ENCODE measurements at regions not wholly inside any gene's neighbourhood (a gene's known extent, or its start where the extent isn't known, plus 50 kb on each side); places are given as distances from the start of the nearest gene placed in this dataset.

DNA sequence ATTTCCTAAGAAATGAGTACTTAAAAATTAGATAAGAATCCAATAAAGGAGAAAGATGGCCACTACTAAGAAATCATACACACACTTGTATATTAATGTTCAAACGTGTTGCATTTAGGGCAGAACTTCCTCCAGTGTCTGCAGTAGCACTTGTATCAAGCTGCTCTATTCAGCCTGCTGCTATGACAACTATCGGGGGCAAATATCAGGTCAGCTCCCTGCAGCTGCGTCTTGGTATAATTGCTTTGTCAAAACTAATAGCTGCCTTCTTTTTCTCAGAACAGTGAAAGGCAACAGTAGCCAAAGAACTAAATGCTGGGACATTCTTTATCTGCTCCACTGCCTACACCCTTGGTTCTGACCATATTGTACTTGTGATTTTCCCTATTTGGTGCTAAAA, 300.7 kb downstream of the NOL4 start:
- no peak overlapping the region for H3K4me3 ChIP-seq (ENCODE audit: low read length)

GRCh38 chr18:33918571-33918970, 306.1 kb downstream of the NOL4 start:
- Histone ChIP-seq H2AFZ (ENCODE audit: low read depth, low read length) (no peak overlapping the region), H3K4me3 (ENCODE audit: low read length) (no peak overlapping the region), H3K36me3 (ENCODE audit: insufficient read depth, low read length) (no peaks in the 10 kb centered on the region), H3K27me3 (ENCODE audit: insufficient read depth, low read length) (no peaks in the 10 kb centered on the region), H3K9me3 (ENCODE audit: low read length) (no peaks in the 10 kb centered on the region), H3K4me1 (ENCODE audit: insufficient read depth, low read length) (peaks cover 5% of the 10 kb centered on the region)

More for the DNA sequence above, 300.7 kb downstream of the NOL4 start:
- Histone ChIP-seq H2AFZ (ENCODE audit: low read depth, low read length) (no peak overlapping the region), H3K36me3 (ENCODE audit: insufficient read depth, low read length) (no peaks in the 10 kb centered on the region), H3K27me3 (ENCODE audit: insufficient read depth, low read length) (no peaks in the 10 kb centered on the region), H3K9me3 (ENCODE audit: low read length) (no peaks in the 10 kb centered on the region), H3K4me1 (ENCODE audit: insufficient read depth, low read length) (peaks cover 16% of the 10 kb centered on the region)

GRCh38 chr18:33916200-33916599, 308.5 kb downstream of the NOL4 start:
- Histone ChIP-seq H2AFZ (ENCODE audit: low read depth, low read length) (no peak overlapping the region), H3K36me3 (ENCODE audit: insufficient read depth, low read length) (no peaks in the 10 kb centered on the region), H3K27me3 (ENCODE audit: insufficient read depth, low read length) (no peaks in the 10 kb centered on the region), H3K4me1 (ENCODE audit: insufficient read depth, low read length) (no peaks in the 10 kb centered on the region), H3K9me3 (ENCODE audit: low read length) (no peaks in the 10 kb centered on the region), H3K4me3 (ENCODE audit: low read length) (no peak overlapping the region)

- no peaks in the 10 kb centered on the region for H3K4me1 ChIP-seq (ENCODE audit: insufficient read depth, low read length)
- no peak overlapping the region for H3K4me3 ChIP-seq (ENCODE audit: low read length)
- H2AFZ ChIP-seq (ENCODE audit: low read depth, low read length) = no peak overlapping the region
- H3K9me3 ChIP-seq (ENCODE audit: low read length) = no peaks in the 10 kb centered on the region
- H3K27me3 ChIP-seq (ENCODE audit: insufficient read depth, low read length) = no peaks in the 10 kb centered on the region
- H3K36me3 ChIP-seq (ENCODE audit: insufficient read depth, low read length) = no peaks in the 10 kb centered on the region
These were observed 310.3 kb downstream of the NOL4 start for GRCh38 chr18:33914399-33914798.

DNA sequence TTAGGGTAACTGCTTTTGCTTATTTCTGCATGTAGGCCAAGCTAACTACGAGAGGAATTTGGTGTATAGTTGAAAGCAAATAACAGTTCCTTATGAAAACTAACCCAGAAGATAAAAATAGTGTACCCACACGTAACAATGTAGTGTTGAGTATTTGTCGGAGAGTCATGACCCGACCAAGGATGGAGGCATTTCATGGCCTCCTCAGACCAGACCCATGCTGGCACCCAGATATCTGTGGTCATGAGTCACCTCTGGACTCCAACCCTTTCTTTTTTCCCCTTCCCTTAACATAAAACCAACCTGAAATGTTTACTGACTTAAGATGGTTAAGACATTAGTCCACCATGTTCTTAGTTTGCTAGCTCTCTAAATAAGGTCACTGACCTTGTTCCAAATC, 318.7 kb downstream of the NOL4 start:
- H2AFZ ChIP-seq (ENCODE audit: low read depth, low read length) = no peak overlapping the region
- H3K4me1 ChIP-seq (ENCODE audit: insufficient read depth, low read length) = no peaks in the 10 kb centered on the region
- no peaks in the 10 kb centered on the region for H3K36me3 ChIP-seq (ENCODE audit: insufficient read depth, low read length)
- no peak overlapping the region for H3K4me3 ChIP-seq (ENCODE audit: low read length)
- H3K9me3 ChIP-seq (ENCODE audit: low read length) = no peaks in the 10 kb centered on the region
- no peaks in the 10 kb centered on the region for H3K27me3 ChIP-seq (ENCODE audit: insufficient read depth, low read length)

GRCh38 chr18:33901894-33902512, 322.7 kb downstream of the NOL4 start:
- H3K36me3 ChIP-seq (ENCODE audit: insufficient read depth, low read length) = no peaks in the 10 kb centered on the region
- H3K9me3 ChIP-seq (ENCODE audit: low read length) = no peaks in the 10 kb centered on the region
- H3K27me3 ChIP-seq (ENCODE audit: insufficient read depth, low read length) = no peaks in the 10 kb centered on the region
- H3K4me1 ChIP-seq (ENCODE audit: insufficient read depth, low read length) = no peaks in the 10 kb centered on the region
- no peak overlapping the region for H3K4me3 ChIP-seq (ENCODE audit: low read length)
- H2AFZ ChIP-seq (ENCODE audit: low read depth, low read length) = no peak overlapping the region

GRCh38 chr18:33900638-33901037, 322.6 kb downstream of the ASXL3 start:
- no peak overlapping the region for H3K4me3 ChIP-seq (ENCODE audit: low read length)
- H3K27me3 ChIP-seq (ENCODE audit: insufficient read depth, low read length) = no peaks in the 10 kb centered on the region
- H3K4me1 ChIP-seq (ENCODE audit: insufficient read depth, low read length) = no peaks in the 10 kb centered on the region
- H2AFZ ChIP-seq (ENCODE audit: low read depth, low read length) = no peak overlapping the region
- no peaks in the 10 kb centered on the region for H3K36me3 ChIP-seq (ENCODE audit: insufficient read depth, low read length)
- H3K9me3 ChIP-seq (ENCODE audit: low read length) = no peaks in the 10 kb centered on the region

GRCh38 chr18:33898427-33898826, 320.4 kb downstream of the ASXL3 start:
- Histone ChIP-seq H3K27me3 (ENCODE audit: insufficient read depth, low read length) (no peaks in the 10 kb centered on the region), H2AFZ (ENCODE audit: low read depth, low read length) (no peak overlapping the region), H3K9me3 (ENCODE audit: low read length) (no peaks in the 10 kb centered on the region), H3K4me3 (ENCODE audit: low read length) (no peak overlapping the region), H3K36me3 (ENCODE audit: insufficient read depth, low read length) (no peaks in the 10 kb centered on the region), H3K4me1 (ENCODE audit: insufficient read depth, low read length) (no peaks in the 10 kb centered on the region)

DNA sequence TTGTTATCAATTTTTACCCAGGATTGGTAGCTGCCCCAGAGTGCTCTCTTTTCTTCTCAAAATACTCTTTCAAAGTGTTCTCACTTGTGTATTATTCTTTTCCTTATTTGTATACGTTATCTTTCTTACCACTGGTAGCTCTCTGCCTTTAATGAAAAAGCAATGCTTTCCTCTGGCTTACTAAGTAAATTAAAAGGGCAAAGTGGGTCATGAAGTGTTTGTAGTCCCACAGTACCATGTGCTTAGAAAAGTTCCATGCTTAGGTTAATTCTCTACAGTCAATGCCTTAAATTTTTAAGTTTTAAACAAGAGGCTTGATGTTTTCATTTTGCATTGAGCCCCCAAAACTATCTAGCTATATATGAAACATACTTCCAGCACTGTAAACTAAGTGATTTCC, 300.2 kb downstream of the ASXL3 start:
- Histone ChIP-seq H3K9me3 (ENCODE audit: low read length) (no peaks in the 10 kb centered on the region), H3K27me3 (ENCODE audit: insufficient read depth, low read length) (no peaks in the 10 kb centered on the region), H3K36me3 (ENCODE audit: insufficient read depth, low read length) (no peaks in the 10 kb centered on the region), H3K4me3 (ENCODE audit: low read length) (no peak overlapping the region), H3K4me1 (ENCODE audit: insufficient read depth, low read length) (peaks cover 7% of the 10 kb centered on the region), H2AFZ (ENCODE audit: low read depth, low read length) (no peak overlapping the region)

DNA sequence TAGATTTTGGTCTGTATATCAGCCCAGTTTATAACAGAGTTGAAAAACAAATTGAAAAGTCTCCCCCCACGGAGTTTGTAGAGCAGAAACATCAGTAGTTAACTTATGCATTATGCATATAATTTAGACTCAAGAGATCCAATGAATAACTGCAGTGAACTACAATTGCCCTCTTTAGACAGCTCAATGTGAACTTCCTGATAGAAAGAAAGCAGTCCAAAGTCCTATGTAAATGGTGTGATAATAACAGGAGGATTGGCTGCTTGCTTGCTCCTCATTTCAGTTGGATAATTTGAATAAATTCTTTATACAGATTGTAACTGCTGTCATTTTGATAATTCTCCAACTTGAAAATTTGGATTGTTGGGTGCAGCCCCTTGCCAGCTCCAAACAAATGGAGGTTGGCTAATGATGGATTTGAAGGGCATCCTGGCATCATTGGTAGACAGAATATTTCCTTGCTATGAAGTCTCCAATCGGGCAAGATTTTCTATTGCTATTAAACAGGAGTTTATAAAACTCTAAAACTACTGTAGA, 297.1 kb downstream of the ASXL3 start:
- H2AFZ ChIP-seq (ENCODE audit: low read depth, low read length) = no peak overlapping the region
- H3K36me3 ChIP-seq (ENCODE audit: insufficient read depth, low read length) = no peaks in the 10 kb centered on the region
- H3K9me3 ChIP-seq (ENCODE audit: low read length) = no peaks in the 10 kb centered on the region
- H3K4me3 ChIP-seq (ENCODE audit: low read length) = no peak overlapping the region
- peaks cover 11% of the 10 kb centered on the region for H3K4me1 ChIP-seq (ENCODE audit: insufficient read depth, low read length)
- no peaks in the 10 kb centered on the region for H3K27me3 ChIP-seq (ENCODE audit: insufficient read depth, low read length)

DNA sequence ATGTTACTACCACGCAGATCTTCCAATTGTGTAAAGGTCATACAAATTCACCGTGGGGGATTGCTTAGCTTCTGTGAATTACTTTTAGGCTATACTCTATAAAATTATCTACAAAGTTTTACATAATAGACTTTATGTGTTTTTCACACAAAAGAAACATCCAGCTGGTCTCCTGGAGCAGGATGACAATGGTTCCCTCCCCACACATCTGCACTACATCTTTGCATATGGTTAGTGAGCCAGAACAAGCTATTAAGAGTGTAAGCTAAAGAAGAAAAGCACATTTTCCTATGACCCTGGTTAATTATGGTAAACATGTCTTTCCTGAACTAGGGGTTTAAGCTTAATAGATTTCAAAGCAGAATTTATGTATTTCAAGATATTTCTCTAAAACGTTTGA, 295.1 kb downstream of the ASXL3 start:
- Histone ChIP-seq H3K4me1 (ENCODE audit: insufficient read depth, low read length) (peaks cover 12% of the 10 kb centered on the region), H3K36me3 (ENCODE audit: insufficient read depth, low read length) (no peaks in the 10 kb centered on the region), H3K27me3 (ENCODE audit: insufficient read depth, low read length) (no peaks in the 10 kb centered on the region), H3K4me3 (ENCODE audit: low read length) (no peak overlapping the region), H3K9me3 (ENCODE audit: low read length) (no peaks in the 10 kb centered on the region), H2AFZ (ENCODE audit: low read depth, low read length) (no peak overlapping the region)

DNA sequence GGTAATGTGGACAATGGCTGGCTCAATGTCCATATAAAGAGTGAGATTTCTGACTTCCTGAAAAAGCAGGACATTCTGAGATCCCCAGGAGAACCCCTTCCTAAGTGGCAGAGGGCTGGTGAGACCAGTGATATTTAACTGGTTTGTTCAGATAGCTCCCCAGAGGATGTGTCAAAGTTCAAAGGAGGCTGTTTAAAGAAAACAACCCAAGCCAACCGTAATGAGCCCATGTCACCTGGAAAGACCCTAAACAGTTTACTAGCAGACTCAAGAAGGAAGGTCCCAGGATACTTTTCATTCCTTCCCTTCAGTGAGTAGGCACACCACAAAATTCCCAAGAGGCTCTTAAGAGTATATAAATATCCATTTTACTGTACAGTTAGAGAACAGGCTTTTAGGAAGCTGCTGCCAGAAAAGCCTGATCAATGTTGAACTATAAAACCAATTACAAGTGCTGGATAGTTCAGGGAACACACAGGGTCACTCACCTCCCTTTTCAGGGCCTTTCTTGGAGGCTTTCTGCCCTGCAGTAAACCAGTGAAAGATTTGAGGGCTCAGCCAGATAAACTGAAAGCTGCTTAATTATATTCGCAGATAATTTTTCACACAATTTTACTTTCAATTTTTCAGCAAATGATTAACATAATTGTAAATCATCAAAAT, 293.5 kb downstream of the ASXL3 start:
- H3K9me3 ChIP-seq (ENCODE audit: low read length) = no peaks in the 10 kb centered on the region
- no peaks in the 10 kb centered on the region for H3K27me3 ChIP-seq (ENCODE audit: insufficient read depth, low read length)
- H2AFZ ChIP-seq (ENCODE audit: low read depth, low read length) = no peak overlapping the region

GRCh38 chr18:33870059-33870458, 292.0 kb downstream of the ASXL3 start:
- no peaks in the 10 kb centered on the region for H3K27me3 ChIP-seq (ENCODE audit: insufficient read depth, low read length)
- no peaks in the 10 kb centered on the region for H3K36me3 ChIP-seq (ENCODE audit: insufficient read depth, low read length)
- H3K9me3 ChIP-seq (ENCODE audit: low read length) = no peaks in the 10 kb centered on the region
- peaks cover 10% of the 10 kb centered on the region for H3K4me1 ChIP-seq (ENCODE audit: insufficient read depth, low read length)
- no peak overlapping the region for H2AFZ ChIP-seq (ENCODE audit: low read depth, low read length)
- no peak overlapping the region for H3K4me3 ChIP-seq (ENCODE audit: low read length)

More for the DNA sequence above, 293.5 kb downstream of the ASXL3 start:
- Histone ChIP-seq H3K4me3 (ENCODE audit: low read length) (no peak overlapping the region), H3K36me3 (ENCODE audit: insufficient read depth, low read length) (no peaks in the 10 kb centered on the region), H3K4me1 (ENCODE audit: insufficient read depth, low read length) (peaks cover 12% of the 10 kb centered on the region)

Measured in neuron (in vitro differentiated cells).